SK-N-SH (cell line): ENCODE measurements at regions not wholly inside any gene's neighbourhood (a gene's known extent, or its start where the extent isn't known, plus 50 kb on each side); places are given as distances from the start of the nearest gene placed in this dataset.
"Not testable (repeated sequence)": the region's sequence is repeated elsewhere in the genome, so short reads cannot be mapped to it uniquely, and the experiment has no call there.

Experiments
- CTCF ChIA-PET: fragments of 300-600, 350-600 bp; formaldehyde crosslinking; extraction: SDS; loops from one replicate; lab custom pipeline; 2021; lab: Yijun Ruan, JAX
- POLR2A ChIA-PET: fragments of 350-600 bp; sonication (Branson Sonifier 250); formaldehyde crosslinking; extraction: SDS; loops from one replicate; lab custom pipeline; 2020; ENCODE audit warnings: antibody characterized with exemption, inconsistent platforms; lab: Yijun Ruan, JAX
- DNase-seq: peaks from one replicate; pipeline ENCODE4 v3.0.0; 2012
- H2AFZ ChIP-seq: fragments of 200-600 bp; sonication (generic); 2 replicates; pipeline ENCODE4 v1.8.1; 2016; ENCODE audit warnings: antibody characterized with exemption, mild to moderate bottlenecking, low read depth
- H3F3A ChIP-seq: fragments of 200-600 bp; sonication (generic); replicated peaks from 2 replicates; pipeline ENCODE3; 2016; ENCODE audit warnings: antibody characterized with exemption, mild to moderate bottlenecking; ENCODE audit not compliant: insufficient read depth
- H3K27ac ChIP-seq, 2 experiments: fragments of 200-500 bp in 1 of 2; fragments of 200-600 bp in 1 of 2; sonication (Bioruptor generic) in 1 of 2; sonication (generic), shearing (Covaris generic) in 1 of 2; 2 replicates each; pipeline versions ENCODE4 v1.5.1 to v1.6.1; 2014 to 2016; ENCODE audit warnings: low read depth in 2 of 2, inconsistent platforms in 1 of 2, low read length in 1 of 2, mild to moderate bottlenecking in 1 of 2, mixed read lengths in 1 of 2
- H3K27me3 ChIP-seq: fragments of 200-600 bp; sonication (generic), shearing (Covaris generic); 2 replicates; pipeline ENCODE4 v1.6.1; 2016; ENCODE audit warnings: mixed run types; ENCODE audit not compliant: insufficient read depth
- H3K36me3 ChIP-seq, 2 experiments: fragments of 200-500 bp in 1 of 2; fragments of 200-600 bp in 1 of 2; sonication (Bioruptor generic) in 1 of 2; sonication (generic) in 1 of 2; replicated peaks in 1 of 2; 2 replicates each; pipeline versions ENCODE3 to v1.5.1; 2014 to 2016; ENCODE audit warnings: low read length in 1 of 2, mild to moderate bottlenecking in 1 of 2; ENCODE audit not compliant: insufficient read depth in 2 of 2, control insufficient read depth in 1 of 2
- H3K4me1 ChIP-seq, 2 experiments: fragments of 200-500 bp in 1 of 2; fragments of 200-600 bp in 1 of 2; sonication (Bioruptor generic) in 1 of 2; sonication (generic), shearing (Covaris generic) in 1 of 2; 2 replicates each; pipeline versions ENCODE4 v1.5.1 to v1.6.1; 2014 to 2016; ENCODE audit warnings: low read depth in 1 of 2, low read length in 1 of 2, mixed run types in 1 of 2; ENCODE audit not compliant: insufficient read depth in 2 of 2, control insufficient read depth in 1 of 2
- H3K4me2 ChIP-seq: fragments of 200-600 bp; sonication (generic), shearing (Covaris generic); 2 replicates; pipeline ENCODE4 v1.6.1; 2017; ENCODE audit warnings: mixed run types
- H3K4me3 ChIP-seq, 2 experiments: fragments of 200-500 bp in 1 of 2; fragments of 200-600 bp in 1 of 2; sonication (Bioruptor generic) in 1 of 2; sonication (generic), shearing (Covaris generic) in 1 of 2; 2 replicates each; pipeline versions ENCODE4 v1.5.1 to v1.8.1; 2014 to 2016; ENCODE audit warnings: low read depth in 2 of 2, inconsistent platforms in 1 of 2, low read length in 1 of 2, mild to moderate bottlenecking in 1 of 2, mixed read lengths in 1 of 2, moderate library complexity in 1 of 2
- H3K79me2 ChIP-seq: fragments of 200-600 bp; sonication (generic); 2 replicates; pipeline ENCODE4 v1.8.1; 2017; ENCODE audit warnings: mild to moderate bottlenecking; ENCODE audit not compliant: insufficient read depth
- H3K9ac ChIP-seq: fragments of 200-600 bp; sonication (generic); 2 replicates; pipeline ENCODE4 v1.6.1; 2017; ENCODE audit warnings: mixed run types
- H3K9me2 ChIP-seq: fragments of 200-600 bp; sonication (generic); 2 replicates; pipeline ENCODE4 v1.6.1; 2017; ENCODE audit warnings: mixed run types
- H3K9me3 ChIP-seq: fragments of 200-600 bp; sonication (generic); 2 replicates; pipeline ENCODE4 v1.6.1; 2017; ENCODE audit warnings: mixed run types, mild to moderate bottlenecking, moderate library complexity
- H4K20me1 ChIP-seq: fragments of 200-600 bp; sonication (generic); 2 replicates; pipeline ENCODE4 v1.6.1; 2017; ENCODE audit warnings: mild to moderate bottlenecking, mixed run types; ENCODE audit not compliant: insufficient read depth
- CHD2 ChIP-seq: fragments of 150-350 bp; IDR thresholded peaks from 2 replicates; pipeline ENCODE4 v1.6.1; 2018; ENCODE audit warnings: low read length; ENCODE audit not compliant: partially characterized antibody
- EZH2phosphoT487 ChIP-seq: fragments of 200-600 bp; sonication (generic); IDR thresholded peaks from 2 replicates; pipeline ENCODE4 v1.6.1; 2017; ENCODE audit warnings: low read depth, mixed run types, mild to moderate bottlenecking, antibody characterized with exemption, moderate library complexity, borderline replicate concordance
- FOXJ3 ChIP-seq: sonication (generic); formaldehyde crosslinking; IDR thresholded peaks from 2 replicates; pipeline ENCODE4 v1.5.1; 2020; ENCODE audit warnings: mild to moderate bottlenecking, missing genetic modification reagents
- GATA2 ChIP-seq: sonication (generic); formaldehyde crosslinking; IDR thresholded peaks from 2 replicates; pipeline ENCODE4 v1.5.0; 2020; ENCODE audit warnings: mild to moderate bottlenecking, missing genetic modification reagents
- NFIC ChIP-seq: IDR thresholded peaks from 2 replicates; pipeline ENCODE4 v1.4.0; 2012; ENCODE audit warnings: borderline replicate concordance
- PBX3 ChIP-seq: IDR thresholded peaks from 2 replicates; pipeline ENCODE4; 2012
- POLR2AphosphoS5 ChIP-seq: IDR thresholded peaks from 2 replicates; pipeline ENCODE4 v1.6.1; 2012; ENCODE audit warnings: low read depth, low read length
- RAD21 ChIP-seq: IDR thresholded peaks from 2 replicates; pipeline ENCODE4 v1.6.1; 2012; ENCODE audit warnings: mild to moderate bottlenecking, low read length
- RCOR1 ChIP-seq: fragments of 150-350 bp; IDR thresholded peaks from 2 replicates; pipeline ENCODE4 v1.6.1; 2017; ENCODE audit warnings: antibody characterized with exemption, low read length
- RFX5 ChIP-seq: IDR thresholded peaks from 2 replicates; pipeline ENCODE4 v1.6.1; 2012; ENCODE audit warnings: mild to moderate bottlenecking, improper control_type of control experiment, low read length
- SMC3 ChIP-seq: IDR thresholded peaks from 2 replicates; pipeline ENCODE4 v1.6.1; 2012; ENCODE audit warnings: low read depth, low read length, improper control_type of control experiment
- TAF1 ChIP-seq: IDR thresholded peaks from 2 replicates; pipeline ENCODE4 v1.6.1; 2012; ENCODE audit warnings: low read depth, mild to moderate bottlenecking, low read length, moderate library complexity, borderline replicate concordance
- TEAD4 ChIP-seq: IDR thresholded peaks from 2 replicates; pipeline ENCODE4 v1.4.0; 2012; ENCODE audit warnings: mild to moderate bottlenecking, borderline replicate concordance; ENCODE audit not compliant: insufficient read depth
- YY1 ChIP-seq: IDR thresholded peaks from 2 replicates; pipeline ENCODE4 v1.4.0; 2012; ENCODE audit warnings: low read depth, mild to moderate bottlenecking
- ZBTB33 ChIP-seq: IDR thresholded peaks from 2 replicates; pipeline ENCODE4 v1.4.0; 2012; ENCODE audit warnings: low read depth, borderline replicate concordance
- WGBS: methylation state at CpG from one replicate; pipeline ENCODE4 v1.1.6; 2017; ENCODE audit warnings: low lambda C conversion rate; 5-methylcytosine and 5-hydroxymethylcytosine counted together
- TF ChIP-seq, protein P1 (sequence below): fragments of 200-600 bp; sonication (generic); IDR thresholded peaks from 2 replicates; pipeline ENCODE4 v1.6.1; 2017; ENCODE audit warnings: antibody characterized with exemption, mild to moderate bottlenecking, moderate library complexity

- H3F3A ChIP-seq, CTCF ChIA-PET, H3K36me3 ChIP-seq, H3K4me3 ChIP-seq, H3K79me2 ChIP-seq, H3K27me3 ChIP-seq, DNase-seq, H3K4me2 ChIP-seq, H4K20me1 ChIP-seq, H3K9ac ChIP-seq, H3K9me2 ChIP-seq, POLR2A ChIA-PET, H2AFZ ChIP-seq, H3K4me1 ChIP-seq, H3K9me3 ChIP-seq, H3K27ac ChIP-seq: not testable (repeated sequence)
- WGBS: 79% methylated on average over 12 of the region's 12 CpGs
Observed at GRCh38 chr21:25531538-25532250, 75.6 kb downstream of the MRPL39 start.

DNA sequence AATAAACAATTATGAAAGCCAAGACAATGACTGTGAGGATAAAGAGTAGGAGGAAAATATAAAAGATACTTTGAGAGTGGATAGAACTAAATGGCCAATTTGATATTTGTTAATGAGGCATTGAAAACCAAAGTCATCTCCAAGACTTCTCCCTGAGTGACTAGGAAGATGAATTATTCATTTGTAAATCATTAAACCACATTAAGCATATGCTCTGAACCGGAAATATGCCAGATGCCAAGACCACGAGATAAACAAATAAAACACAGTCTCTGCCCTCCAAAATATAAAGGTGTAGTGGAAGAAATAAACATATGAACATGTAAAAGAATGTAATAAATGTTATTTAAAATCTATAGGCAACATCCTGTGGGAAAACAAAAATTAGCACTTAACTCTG lies 78.8 kb downstream of the MRPL39 start:
- no peak overlapping the region for H3K4me2 ChIP-seq
- H4K20me1 ChIP-seq: no peaks in the 10 kb centered on the region
- H3K27me3 ChIP-seq: no peaks in the 10 kb centered on the region
- WGBS: 9% methylated on average over 2 of the region's 2 CpGs
- no peak overlapping the region for H2AFZ ChIP-seq
- H3K9me2 ChIP-seq: no peaks in the 10 kb centered on the region
- H3K9ac ChIP-seq: no peak overlapping the region
- no peaks in the 10 kb centered on the region for H3F3A ChIP-seq
- H3K27ac ChIP-seq: no peak overlapping the region
- H3K36me3 ChIP-seq: no peaks in the 10 kb centered on the region
- ChIA-PET POLR2A (no interaction called here), CTCF (no interaction called here)
- DNase-seq: no peak
- TF ChIP-seq RCOR1 (no peak), NFIC (no peak), YY1 (no peak), EZH2phosphoT487 (no peak), GATA2 (CRISPR knock-in tag) (no peak), RAD21 (no peak), CHD2 (no peak), RFX5 (no peak), PBX3 (no peak), ZBTB33 (no peak), POLR2AphosphoS5 (no peak), TEAD4 (no peak), TAF1 (no peak), FOXJ3 (CRISPR knock-in tag) (no peak), SMC3 (no peak)
- TF ChIP-seq, protein P1, sequence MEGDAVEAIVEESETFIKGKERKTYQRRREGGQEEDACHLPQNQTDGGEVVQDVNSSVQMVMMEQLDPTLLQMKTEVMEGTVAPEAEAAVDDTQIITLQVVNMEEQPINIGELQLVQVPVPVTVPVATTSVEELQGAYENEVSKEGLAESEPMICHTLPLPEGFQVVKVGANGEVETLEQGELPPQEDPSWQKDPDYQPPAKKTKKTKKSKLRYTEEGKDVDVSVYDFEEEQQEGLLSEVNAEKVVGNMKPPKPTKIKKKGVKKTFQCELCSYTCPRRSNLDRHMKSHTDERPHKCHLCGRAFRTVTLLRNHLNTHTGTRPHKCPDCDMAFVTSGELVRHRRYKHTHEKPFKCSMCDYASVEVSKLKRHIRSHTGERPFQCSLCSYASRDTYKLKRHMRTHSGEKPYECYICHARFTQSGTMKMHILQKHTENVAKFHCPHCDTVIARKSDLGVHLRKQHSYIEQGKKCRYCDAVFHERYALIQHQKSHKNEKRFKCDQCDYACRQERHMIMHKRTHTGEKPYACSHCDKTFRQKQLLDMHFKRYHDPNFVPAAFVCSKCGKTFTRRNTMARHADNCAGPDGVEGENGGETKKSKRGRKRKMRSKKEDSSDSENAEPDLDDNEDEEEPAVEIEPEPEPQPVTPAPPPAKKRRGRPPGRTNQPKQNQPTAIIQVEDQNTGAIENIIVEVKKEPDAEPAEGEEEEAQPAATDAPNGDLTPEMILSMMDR: no peak
- no peaks in the 10 kb centered on the region for H3K79me2 ChIP-seq
- no peaks in the 10 kb centered on the region for H3K4me1 ChIP-seq
- H3K4me3 ChIP-seq: no peak overlapping the region
- no peaks in the 10 kb centered on the region for H3K9me3 ChIP-seq
